NCI-H526 (cell line): ENCODE measurements at regions not wholly inside any gene's neighbourhood (a gene's known extent, or its start where the extent isn't known, plus 50 kb on each side); places are given as distances from the start of the nearest gene placed in this dataset.

ENCODE experiments used
- DNase-seq, 2 experiments: peaks; one replicate each; lab custom pipeline; 2025; lab: John Stamatoyannopoulos, UW

GRCh38 chr4:14096396-14096965 is 469.0 kb upstream of the BOD1L1 start:
- no peak for DNase-seq

GRCh38 chr4:14100349-14100748 is 472.8 kb upstream of the BOD1L1 start:
- DNase-seq = no peak

GRCh38 chr4:14110407-14110806 is 482.9 kb upstream of the BOD1L1 start:
- no peak for DNase-seq

DNA sequence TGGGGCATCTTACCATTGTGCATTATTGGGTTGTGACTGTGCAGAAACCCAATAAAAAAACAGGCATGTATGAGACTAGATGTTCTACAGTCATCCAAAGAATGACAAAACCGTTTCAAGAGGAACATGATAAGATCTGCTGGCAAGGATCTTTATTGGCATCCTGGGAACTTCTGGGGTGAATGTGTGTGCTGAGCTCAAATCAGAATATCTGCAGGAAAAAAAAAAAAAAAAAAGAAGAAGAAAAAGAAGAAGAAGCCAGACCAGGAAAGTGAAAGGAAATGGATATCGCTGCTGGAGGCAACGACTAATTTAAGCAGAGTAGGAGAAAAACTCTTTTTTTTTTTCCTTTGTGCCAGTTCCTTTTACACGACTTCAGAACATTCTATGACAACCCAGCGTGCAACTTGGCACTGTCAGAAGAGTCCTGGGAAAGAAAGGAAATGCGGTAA is 484.2 kb upstream of the BOD1L1 start:
- DNase-seq = no peak

DNA sequence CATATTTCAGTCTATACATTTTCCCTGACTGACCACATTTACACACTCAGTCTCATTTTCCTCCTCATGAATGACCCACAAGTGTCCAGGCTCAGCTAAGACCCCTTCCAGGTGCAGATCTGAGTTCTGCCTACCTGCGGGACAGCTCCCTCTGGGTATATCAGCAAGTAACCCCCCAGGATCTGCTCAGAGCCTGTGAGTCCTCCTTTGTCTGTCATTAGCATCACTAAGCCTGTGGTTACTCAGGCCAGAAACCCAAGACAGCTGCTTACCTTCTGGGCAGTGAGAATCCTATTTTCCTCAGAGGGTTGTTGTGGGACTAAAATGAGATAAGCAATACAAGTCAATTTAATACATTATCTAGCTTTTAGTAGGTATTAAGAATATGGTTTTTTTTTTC is 487.6 kb upstream of the BOD1L1 start:
- DNase-seq = no peak

DNA sequence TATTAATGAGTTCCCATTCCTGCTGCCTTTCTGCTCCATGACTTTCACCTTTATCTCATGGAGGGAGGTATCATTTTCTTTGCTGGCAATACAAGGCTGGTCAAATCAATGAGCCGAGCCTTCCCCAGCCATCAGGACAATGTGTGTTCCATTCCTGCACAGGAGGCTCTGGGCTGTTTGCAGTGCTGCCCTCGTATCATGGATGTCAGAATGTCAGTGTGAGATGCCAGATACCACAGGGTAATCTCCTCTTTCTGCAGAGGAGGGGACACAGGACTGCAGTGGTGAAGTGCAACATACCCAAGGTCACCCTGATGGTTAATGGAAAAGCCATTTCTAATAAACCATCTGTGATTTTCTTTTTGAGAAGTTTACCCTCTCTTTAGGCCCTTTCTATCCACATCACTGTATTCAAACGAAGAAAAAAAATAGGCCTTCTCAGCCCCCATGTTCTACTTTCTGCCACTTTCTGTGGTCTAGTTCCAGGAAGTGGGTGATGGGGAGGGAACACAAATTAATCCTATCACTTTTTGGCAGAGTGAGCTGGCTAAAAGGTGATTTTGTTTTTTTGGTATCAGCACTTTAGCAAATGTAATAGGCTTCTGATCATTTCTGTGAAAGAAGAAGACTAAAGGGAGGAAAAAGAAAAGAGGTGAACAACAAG is 490.2 kb upstream of the BOD1L1 start:
- DNase-seq = no peak

- DNase-seq = no peak
These were observed 497.3 kb upstream of the BOD1L1 start for GRCh38 chr4:14124816-14125215.

- DNase-seq = no peak
These were observed 498.0 kb upstream of the BOD1L1 start for GRCh38 chr4:14125375-14126129.

DNA sequence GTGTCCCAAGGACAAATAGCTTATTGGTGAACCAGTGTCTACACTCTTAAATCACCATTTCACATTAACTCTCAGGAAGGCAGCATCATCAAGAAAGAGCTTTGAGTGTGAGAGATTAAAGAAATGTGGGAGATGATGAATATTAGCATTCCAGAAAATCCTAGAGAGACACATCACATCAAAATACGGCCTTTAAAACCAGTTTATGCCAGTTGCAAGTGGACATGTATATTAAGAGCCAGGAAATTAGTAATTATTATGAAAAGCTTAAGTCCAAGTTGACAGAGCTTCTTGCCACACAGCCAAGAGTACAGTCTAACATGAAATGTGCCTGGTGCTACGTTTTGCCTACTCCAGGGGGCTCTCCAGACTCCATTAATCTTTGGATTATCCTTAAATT is 503.0 kb upstream of the BOD1L1 start:
- no peak for DNase-seq

DNA sequence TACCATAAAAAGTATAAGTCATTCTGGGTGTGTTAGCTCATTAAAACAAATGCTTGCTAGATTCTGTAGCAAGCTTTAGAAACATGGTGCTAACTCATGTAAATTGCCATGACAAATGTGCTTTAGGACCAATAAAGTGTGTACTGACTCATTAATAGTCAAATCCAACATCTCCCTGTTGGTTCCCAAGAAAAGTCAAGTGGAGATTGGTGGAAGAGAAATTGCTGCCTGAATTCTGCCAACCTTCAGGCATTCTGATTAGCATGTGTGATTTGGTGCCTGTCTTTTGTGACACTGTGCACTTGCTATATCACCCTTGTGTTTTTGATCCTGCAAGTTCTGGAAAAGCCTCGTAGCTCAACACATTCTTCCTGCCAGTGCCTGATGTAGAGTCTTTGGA is 503.8 kb upstream of the BOD1L1 start:
- DNase-seq = no peak

DNA sequence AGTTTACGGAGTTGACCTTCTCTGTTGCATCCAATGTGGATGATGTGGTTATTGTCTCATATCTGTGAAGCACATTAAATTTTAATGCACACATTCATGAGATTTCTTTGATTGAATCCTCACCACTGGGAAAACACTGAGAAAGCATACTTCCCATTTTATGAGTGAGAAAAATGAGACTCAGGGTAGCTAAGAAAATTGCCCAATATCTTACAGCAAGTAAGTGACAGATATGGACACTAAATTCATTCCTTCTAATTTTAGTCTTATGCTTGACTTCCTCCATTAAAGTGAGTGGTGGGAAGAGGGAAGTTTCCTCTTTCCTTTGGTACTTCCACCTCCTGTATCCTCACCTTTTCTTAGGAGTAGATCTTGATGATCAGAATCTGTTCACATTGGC is 504.8 kb upstream of the BOD1L1 start:
- DNase-seq = no peak

GRCh38 chr4:14138106-14138505 is 510.6 kb upstream of the BOD1L1 start:
- no peak for DNase-seq

DNA sequence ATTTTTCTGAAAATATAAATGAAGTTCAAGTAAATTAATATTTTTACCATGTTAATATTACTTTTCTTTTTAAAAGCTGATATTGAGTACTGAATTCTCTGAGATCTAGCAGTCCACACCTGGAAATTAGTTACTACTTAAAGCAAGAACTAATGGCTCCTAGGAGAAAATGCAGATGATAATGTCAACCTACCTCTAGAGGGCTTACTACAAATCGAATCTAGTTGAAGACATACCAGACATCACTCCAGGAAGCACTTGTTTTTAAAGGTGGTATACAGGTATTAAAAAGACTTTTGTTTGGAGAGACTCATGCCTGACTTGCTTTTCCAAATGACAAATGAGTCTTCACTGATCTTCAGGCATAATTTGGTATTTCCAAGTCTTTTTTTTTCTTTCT is 516.4 kb upstream of the BOD1L1 start:
- no peak for DNase-seq

GRCh38 chr4:14149176-14150053 is 521.9 kb upstream of the BOD1L1 start:
- no peak for DNase-seq

GRCh38 chr4:14151101-14151500 is 523.6 kb upstream of the BOD1L1 start:
- no peak for DNase-seq

DNA sequence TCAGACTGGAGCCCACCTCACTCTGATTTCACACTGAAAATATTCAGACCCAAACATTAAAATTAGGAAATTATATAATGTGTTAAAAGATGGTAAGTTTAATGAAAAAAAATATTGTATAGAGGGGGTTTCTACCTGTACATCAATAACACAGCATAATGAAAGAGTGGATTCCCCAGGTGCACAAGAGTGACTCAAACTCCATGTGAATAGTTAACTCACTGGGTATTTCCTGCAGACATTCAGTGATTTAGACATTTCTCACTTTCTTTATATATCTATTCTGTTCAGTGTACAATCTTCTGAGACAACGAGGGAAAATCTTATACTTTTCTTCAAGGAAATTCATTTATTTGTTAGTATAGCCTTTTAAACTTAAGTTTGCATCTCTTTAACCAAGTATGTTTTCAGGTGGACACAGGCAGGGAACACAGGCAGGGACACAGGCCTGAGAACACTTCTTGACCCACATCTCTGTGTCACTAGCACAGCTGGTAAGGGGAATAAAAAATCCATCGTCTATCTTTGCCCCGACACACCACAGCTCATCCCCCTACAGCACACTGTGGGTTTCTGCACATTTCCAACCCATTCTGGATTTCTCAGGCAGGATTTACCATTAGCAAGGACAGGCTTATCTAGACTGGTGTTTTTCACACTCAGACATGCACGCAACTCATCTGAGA is 525.5 kb upstream of the BOD1L1 start:
- DNase-seq = no peak

- no peak for DNase-seq
These were observed 528.3 kb upstream of the BOD1L1 start for GRCh38 chr4:14155803-14156202.

DNA sequence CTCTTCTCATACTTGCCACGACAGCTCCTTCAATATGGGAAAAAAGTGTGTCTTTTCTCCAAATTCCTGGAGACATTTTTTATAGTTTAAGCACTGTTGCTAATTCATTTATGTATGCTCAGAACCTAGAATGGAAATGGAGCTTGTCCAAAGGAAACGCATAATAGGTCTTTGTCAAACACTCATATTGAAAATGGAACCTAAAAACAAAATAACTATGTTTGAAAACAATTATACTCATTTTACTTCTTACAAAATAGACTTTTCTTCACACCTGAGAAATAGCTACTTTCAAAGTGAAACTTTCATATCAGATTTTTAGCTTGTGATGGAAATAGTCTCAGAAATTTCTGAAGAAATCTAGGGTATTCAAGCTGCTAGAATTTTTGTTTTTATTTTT is 529.7 kb upstream of the BOD1L1 start:
- DNase-seq = no peak

- no peak for DNase-seq
These were observed 537.8 kb upstream of the BOD1L1 start for GRCh38 chr4:14165222-14165920.

DNA sequence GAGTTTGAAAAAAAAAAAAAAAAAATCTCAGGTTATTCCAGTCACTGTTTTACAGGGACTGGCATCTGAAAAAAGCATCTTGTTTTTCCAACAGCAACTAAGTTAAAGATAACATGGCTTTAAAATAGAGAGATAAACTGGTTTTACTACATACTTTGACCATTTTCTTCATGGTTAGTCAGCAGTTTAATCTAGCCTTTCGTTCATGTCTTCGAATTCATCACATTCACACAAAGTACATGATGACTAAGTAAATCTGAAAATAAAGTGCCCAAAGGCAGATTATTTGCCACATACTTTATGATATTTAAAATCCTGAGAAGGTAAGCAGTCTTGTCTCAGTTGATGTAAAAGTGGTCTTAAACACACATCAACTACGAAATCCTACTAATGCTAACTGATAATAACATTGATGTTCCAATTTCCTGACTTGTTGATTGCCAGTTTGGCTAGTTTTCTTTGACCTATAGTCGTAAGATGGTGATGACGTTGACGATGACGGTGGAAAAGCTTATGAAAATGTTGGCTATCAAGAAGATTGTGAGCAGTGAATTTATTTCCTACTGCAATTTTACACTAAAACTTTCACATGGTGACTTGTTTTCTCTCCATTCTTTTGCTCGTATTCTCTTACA is 540.5 kb upstream of the BOD1L1 start:
- DNase-seq = no peak

DNA sequence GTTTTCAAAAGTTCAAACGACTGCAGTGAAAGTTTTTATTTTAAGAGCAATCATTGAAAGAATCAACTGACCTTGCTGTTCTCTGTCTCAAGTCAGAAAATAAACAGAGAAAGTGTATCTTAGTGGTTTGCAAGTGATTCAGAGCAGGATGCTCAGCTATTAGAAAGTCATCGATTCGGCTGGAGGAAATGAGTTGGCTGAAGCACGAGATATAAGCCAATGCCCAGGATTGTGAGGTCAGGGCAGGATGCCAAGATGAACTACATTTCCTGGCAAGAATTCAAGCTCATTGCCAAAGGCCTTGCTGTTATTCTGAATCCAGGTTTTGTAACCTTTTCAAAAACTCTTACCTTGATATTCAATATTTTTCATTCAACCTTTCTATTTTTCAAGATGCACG is 541.4 kb upstream of the BOD1L1 start:
- no peak for DNase-seq
